ENCODE measurements at regions not wholly inside any gene's neighbourhood (a gene's known extent, or its start where the extent isn't known, plus 50 kb on each side); places are given as distances from the start of the nearest gene placed in this dataset.

DNA sequence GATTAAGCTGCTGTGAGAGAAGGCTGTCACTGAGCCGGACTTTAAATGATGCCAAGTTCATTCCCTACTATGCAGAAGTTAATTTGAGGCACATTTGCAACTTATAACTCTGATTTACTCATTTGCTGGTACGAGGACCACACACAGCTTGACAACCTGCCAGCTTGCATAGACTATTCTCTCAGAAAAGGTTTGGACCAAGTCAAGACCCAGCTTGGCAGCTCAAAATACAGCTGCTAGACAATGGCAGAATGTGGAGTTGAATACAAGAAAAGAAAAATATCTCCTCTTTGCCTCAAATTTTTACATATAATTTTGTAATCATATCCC lies 338.9 kb downstream of the DHX15 start:
- H3K4me3 ChIP-seq (replicated peaks in 1 of 2; ENCODE audit: low read depth in 2 of 2, low read length in 2 of 2): no peak overlapping the region

GRCh38 chr4:24244663-24245490 lies 339.5 kb downstream of the DHX15 start:
- H3K4me3 ChIP-seq (replicated peaks in 1 of 2; ENCODE audit: low read depth in 2 of 2, low read length in 2 of 2): no peak overlapping the region
- DNase-seq (ENCODE audit: low read depth in 2 of 2): peak; percentile 4 to 23
- TF ChIP-seq CTCF (IDR thresholded peaks at IDR 0.05; ENCODE audit: low read depth, low read length): no peak

More for the DNA sequence above, 338.9 kb downstream of the DHX15 start:
- no peak for TF ChIP-seq CTCF (IDR thresholded peaks at IDR 0.05; ENCODE audit: low read depth, low read length)
- DNase-seq (ENCODE audit: low read depth in 2 of 2): no peak

DNA sequence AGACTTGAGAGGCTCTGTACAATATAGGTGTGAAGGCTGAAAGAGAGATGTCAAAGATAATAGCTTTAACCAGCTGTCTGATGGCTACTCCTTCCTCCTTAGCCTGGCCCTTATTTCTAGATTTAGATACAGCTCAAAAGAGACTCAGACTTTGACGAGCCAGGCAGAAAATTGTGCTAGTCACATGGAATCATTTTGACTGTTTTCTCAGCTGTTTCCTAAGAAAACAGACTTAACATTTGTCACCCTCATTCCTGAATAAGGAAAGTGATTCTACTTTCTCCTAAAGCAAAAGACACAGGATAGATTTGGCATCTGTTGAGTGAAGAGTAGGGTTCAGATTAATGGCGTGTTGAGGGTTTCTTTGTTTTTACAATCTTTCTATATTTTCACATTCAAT lies 340.7 kb downstream of the DHX15 start:
- TF ChIP-seq CTCF (IDR thresholded peaks at IDR 0.05; ENCODE audit: low read depth, low read length): no peak
- no peak overlapping the region for H3K4me3 ChIP-seq (replicated peaks in 1 of 2; ENCODE audit: low read depth in 2 of 2, low read length in 2 of 2)
- no peak for DNase-seq (ENCODE audit: low read depth in 2 of 2)

DNA sequence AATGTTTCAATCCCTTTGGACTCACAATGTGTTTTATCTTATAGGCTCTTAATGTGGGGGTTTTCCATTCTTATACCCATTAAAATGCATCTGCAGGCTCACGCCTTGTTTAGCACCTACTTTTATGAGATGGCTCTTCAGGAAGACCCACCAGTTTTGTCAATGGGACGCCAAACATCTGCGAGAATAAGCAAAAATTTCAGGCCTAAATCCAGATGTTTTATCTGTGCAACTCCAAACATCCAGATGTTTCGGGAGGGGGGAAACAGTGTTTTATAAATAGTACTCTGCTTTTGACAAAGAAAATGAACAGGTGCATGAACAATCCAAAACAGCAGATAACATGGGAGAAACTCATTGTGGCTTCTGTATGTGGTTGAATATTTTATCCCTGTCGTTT lies 342.8 kb downstream of the DHX15 start:
- no peak for TF ChIP-seq CTCF (IDR thresholded peaks at IDR 0.05; ENCODE audit: low read depth, low read length)
- no peak for DNase-seq (ENCODE audit: low read depth in 2 of 2)
- no peak overlapping the region for H3K4me3 ChIP-seq (replicated peaks in 1 of 2; ENCODE audit: low read depth in 2 of 2, low read length in 2 of 2)

DNA sequence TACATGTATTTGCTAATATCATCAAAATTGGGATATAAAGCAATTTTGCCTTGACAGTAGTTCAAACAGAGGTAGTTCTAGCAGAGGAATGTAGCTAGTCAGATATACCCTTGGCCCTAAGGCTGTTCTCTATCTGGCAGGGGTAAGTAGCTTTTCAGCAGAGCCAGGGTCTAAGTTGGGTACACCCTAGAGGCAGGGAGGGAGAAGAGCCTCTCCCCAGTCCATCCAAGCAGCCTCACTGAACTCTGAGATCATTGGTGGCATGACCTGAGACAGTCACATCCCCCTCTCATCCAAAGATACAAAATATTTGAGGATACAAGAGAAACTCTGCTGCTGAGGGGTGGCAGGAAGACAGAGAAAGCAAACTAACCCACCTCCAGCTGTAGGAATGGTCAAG lies 343.7 kb downstream of the DHX15 start:
- H3K4me3 ChIP-seq (replicated peaks in 1 of 2; ENCODE audit: low read depth in 2 of 2, low read length in 2 of 2): no peak overlapping the region
- no peak for TF ChIP-seq CTCF (IDR thresholded peaks at IDR 0.05; ENCODE audit: low read depth, low read length)

GRCh38 chr4:24237709-24238108 lies 346.6 kb downstream of the DHX15 start:
- TF ChIP-seq CTCF (IDR thresholded peaks at IDR 0.05; ENCODE audit: low read depth, low read length): no peak
- no peak overlapping the region for H3K4me3 ChIP-seq (replicated peaks in 1 of 2; ENCODE audit: low read depth in 2 of 2, low read length in 2 of 2)
- DNase-seq (ENCODE audit: low read depth in 2 of 2): no peak

More for the DNA sequence above, 343.7 kb downstream of the DHX15 start:
- DNase-seq (ENCODE audit: low read depth in 2 of 2): no peak

DNA sequence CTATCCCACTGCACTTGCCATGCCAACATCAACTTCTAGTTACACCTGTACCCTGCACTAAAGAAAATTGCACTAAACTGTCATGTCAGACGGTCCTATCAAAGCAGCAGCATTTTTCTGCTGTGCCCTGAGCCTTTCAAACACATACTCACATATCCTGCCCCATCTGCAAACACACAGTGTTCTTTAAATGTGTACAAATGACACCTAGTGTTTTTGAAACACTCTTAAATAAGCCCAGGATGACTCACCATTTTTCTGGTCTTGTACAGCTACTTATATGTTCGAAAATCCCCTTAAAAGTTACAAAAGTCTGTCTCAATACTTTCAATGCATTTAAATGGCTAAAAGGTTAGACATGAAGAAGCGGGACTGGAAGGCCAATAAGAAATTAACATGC lies 346.7 kb upstream of the PPARGC1A start:
- no peak overlapping the region for H3K4me3 ChIP-seq (replicated peaks in 1 of 2; ENCODE audit: low read depth in 2 of 2, low read length in 2 of 2)
- no peak for TF ChIP-seq CTCF (IDR thresholded peaks at IDR 0.05; ENCODE audit: low read depth, low read length)
- DNase-seq (ENCODE audit: low read depth in 2 of 2): peak in 1 of 2 donors; percentile 17

Data from cardiac fibroblast (primary cell).